ENCODE measurements at regions not wholly inside any gene's neighbourhood (a gene's known extent, or its start where the extent isn't known, plus 50 kb on each side); places are given as distances from the start of the nearest gene placed in this dataset.

- DNase-seq (ENCODE audit: low read depth) = no peak
These were observed 419.2 kb upstream of the SULF2 start for GRCh38 chr20:48204499-48204898.

DNA sequence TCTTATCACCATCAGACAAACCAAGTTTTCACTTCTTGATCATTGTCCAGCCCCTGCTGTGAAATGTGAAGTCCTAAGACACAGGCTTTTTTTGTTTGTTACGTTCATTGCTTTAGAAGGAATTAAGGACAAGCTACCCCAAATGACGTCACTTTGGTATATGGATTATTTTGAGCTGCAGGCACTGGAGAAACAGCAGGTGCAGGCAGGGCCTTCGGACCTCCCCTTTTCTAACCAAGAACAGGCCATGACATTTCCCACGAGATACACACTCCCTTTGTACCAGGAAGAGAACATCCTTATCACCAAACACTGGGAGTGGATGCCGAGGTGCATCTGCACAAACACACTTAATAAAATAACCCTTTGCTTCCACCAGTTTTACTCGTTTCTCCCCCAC lies 418.0 kb upstream of the SULF2 start:
- DNase-seq (ENCODE audit: low read depth) = no peak

GRCh38 chr20:48202334-48203113 lies 417.2 kb upstream of the SULF2 start:
- no peak for DNase-seq (ENCODE audit: low read depth)

GRCh38 chr20:48201885-48202284 lies 416.6 kb upstream of the SULF2 start:
- no peak for DNase-seq (ENCODE audit: low read depth)

DNA sequence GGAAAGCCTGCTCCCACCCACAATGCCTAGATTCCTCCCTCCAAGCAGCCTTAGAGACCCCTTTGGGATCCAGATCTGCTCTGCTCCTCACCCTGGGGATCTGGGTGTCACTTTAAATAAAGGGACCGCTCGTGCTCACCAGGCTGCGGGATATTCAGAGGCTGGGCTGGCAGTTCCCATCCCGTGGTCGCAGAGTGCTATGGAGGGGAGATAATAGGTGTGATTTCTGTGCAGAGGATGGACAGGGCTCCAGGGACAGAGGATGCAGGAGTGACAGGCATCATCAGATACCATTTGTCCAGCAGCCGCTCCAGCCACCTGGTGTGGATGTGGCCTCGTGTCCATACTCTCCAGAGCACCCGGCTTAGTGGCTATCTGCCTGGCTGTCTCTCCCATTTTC lies 415.9 kb upstream of the SULF2 start:
- DNase-seq (ENCODE audit: low read depth) = no peak

DNA sequence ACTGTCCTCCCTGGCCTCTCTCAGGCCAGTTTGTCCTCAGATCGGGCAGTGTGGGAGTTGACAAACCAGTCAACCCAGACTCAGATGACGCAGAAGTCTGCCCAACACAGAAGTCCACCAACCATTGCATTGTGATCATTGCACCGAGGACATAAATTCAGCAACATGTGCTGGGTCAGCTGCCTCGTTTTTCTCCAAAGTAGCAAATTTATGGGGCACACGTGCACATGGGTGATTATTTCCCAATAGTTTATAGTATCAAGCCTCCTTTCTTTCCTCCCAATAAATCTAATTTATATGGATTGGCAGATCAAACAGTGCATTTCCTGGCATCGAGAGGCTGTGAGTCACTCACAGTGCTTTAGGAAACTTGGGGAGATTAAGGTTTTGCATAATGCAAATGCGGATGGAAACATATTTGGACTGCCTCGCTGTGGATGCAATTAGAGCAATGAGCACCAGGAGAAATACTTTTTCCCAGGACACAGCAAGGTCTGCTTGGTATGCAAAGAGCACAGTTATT lies 413.7 kb upstream of the SULF2 start:
- peak; percentile 85 for DNase-seq (ENCODE audit: low read depth)

- DNase-seq (ENCODE audit: low read depth) = no peak
These were observed 411.8 kb upstream of the SULF2 start for GRCh38 chr20:48197066-48197465.

GRCh38 chr20:48196486-48196885 lies 411.2 kb upstream of the SULF2 start:
- no peak for DNase-seq (ENCODE audit: low read depth)

DNA sequence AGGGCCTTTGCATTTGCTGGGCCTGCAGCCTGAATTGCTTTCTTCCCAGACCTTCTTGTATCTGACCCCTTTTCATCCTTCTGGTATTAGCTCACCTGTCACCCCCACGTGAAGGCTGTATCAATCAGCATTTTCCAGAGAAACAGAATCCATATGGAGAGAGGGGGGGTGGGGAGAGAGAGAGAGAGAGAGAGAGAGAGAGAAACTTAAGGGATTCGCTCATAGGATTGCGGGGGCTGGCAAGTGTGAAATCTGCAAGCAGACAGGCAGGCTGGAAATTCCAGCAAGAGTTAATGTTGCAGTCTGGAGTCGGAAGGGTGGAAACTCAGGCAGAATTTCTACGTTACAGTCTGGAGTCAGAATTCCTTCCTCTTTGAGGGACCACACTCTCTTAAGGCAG lies 410.7 kb upstream of the SULF2 start:
- DNase-seq (ENCODE audit: low read depth) = no peak

DNA sequence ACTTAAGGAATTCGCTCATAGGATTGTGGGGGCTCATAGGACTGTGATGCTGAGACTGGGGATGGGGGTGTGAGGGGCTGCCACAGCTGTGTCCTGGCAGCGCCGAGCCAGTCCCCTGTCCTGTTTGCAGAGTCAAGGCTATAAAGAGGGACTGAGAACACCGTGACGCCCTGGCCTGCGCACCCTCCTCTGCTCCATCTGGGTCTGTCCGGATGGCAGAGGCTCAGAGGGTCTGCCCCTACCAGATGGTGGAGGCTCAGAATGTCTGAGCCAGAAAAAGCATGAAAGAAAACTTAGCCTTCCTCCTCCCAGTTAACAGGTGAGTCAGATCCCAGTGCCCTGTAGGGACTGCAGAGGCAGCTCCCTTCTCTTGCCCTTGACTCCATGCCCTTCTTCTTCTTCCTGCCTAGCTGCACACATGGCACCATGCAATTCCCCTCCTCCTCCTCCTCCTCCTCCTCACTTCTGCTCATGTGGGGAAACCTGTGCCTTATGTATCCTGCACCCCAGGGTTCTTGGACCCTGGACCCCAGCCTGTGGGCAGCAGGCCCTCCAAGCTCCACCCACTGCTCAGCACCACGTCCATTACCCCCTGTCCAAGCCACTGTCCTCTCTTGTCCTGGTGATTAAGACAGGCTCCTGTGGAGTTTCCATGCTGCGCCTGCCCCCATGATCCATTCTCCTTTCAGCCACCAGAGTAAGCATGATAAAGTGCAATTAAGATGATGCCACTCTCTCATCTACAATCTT lies 410.0 kb upstream of the SULF2 start:
- DNase-seq (ENCODE audit: low read depth) = no peak

GRCh38 chr20:48194583-48194982 lies 409.3 kb upstream of the SULF2 start:
- no peak for DNase-seq (ENCODE audit: low read depth)

GRCh38 chr20:48193627-48194425 lies 408.5 kb upstream of the SULF2 start:
- DNase-seq (ENCODE audit: low read depth) = no peak

DNA sequence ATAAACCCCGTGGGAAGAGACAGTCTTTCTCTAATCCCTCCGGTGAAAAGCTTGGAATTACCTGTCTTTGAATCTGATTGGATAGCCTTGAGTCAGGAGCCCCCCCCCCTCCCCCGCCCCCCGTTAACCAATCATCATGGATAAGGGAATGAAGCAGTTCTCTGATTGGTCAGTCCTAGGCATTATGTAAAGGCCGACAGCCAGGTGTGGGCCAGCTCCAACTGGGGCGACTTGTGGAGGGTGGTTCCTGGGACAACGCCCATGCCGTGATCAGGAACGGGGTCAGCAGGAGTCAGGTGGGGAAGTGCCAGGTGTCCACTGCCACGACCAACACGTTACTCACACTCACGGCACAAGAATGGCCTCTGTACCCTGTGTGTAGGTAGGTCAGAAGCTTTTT lies 406.8 kb upstream of the SULF2 start:
- DNase-seq (ENCODE audit: low read depth) = no peak

GRCh38 chr20:48191200-48191599 lies 405.9 kb upstream of the SULF2 start:
- DNase-seq (ENCODE audit: low read depth) = no peak

GRCh38 chr20:48190757-48191156 lies 405.5 kb upstream of the SULF2 start:
- DNase-seq (ENCODE audit: low read depth) = no peak

DNA sequence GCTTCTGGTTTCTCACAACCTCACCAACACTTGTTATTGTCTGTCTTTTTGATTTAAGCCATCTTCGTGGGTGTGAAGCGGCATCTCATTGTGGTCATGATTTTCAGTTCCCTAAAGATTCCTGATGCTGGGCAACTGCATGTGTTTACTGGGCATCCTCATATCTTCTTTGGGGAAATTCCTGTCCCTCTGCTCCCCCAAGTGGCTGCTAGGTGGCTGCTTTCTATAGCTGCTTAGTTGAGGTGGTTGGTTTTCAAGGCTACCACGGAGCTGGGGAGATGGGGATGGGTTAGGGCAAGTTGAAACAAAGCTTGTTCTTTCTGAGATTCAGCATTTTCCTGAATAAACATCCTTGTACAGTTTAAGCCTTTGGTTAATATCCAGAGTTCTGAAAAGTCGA lies 403.9 kb upstream of the SULF2 start:
- no peak for DNase-seq (ENCODE audit: low read depth)

- DNase-seq (ENCODE audit: low read depth) = no peak
These were observed 402.6 kb upstream of the SULF2 start for GRCh38 chr20:48187851-48188250.

- no peak for DNase-seq (ENCODE audit: low read depth)
These were observed 401.6 kb upstream of the SULF2 start for GRCh38 chr20:48186915-48187314.

- no peak for DNase-seq (ENCODE audit: low read depth)
These were observed 401.2 kb upstream of the SULF2 start for GRCh38 chr20:48186447-48186846.

- DNase-seq (ENCODE audit: low read depth) = no peak
These were observed 398.9 kb upstream of the SULF2 start for GRCh38 chr20:48184229-48184628.

- DNase-seq (ENCODE audit: low read depth) = no peak
These were observed 396.1 kb upstream of the SULF2 start for GRCh38 chr20:48181261-48181935.

- no peak for DNase-seq (ENCODE audit: low read depth)
These were observed 395.3 kb upstream of the SULF2 start for GRCh38 chr20:48180618-48181017.
